ENCODE measurements at regions not wholly inside any gene's neighbourhood (a gene's known extent, or its start where the extent isn't known, plus 50 kb on each side); places are given as distances from the start of the nearest gene placed in this dataset.
"Not testable (repeated sequence)": the region's sequence is repeated elsewhere in the genome, so short reads cannot be mapped to it uniquely, and the experiment has no call there.

GRCh38 chr12:73585136-73585535 is 952.5 kb upstream of the ATXN7L3B start:
- DNase-seq: no peak

- no peak for DNase-seq
Measured at GRCh38 chr12:73589220-73589619, 948.4 kb upstream of the ATXN7L3B start.

GRCh38 chr12:73598626-73599025 is 939.0 kb upstream of the ATXN7L3B start:
- DNase-seq: no peak

GRCh38 chr12:73599268-73599667 is 938.4 kb upstream of the ATXN7L3B start:
- DNase-seq: no peak

- not testable (repeated sequence) for DNase-seq
Measured at GRCh38 chr12:73605925-73606324, 931.7 kb upstream of the ATXN7L3B start.

- DNase-seq: no peak
Measured at GRCh38 chr12:73612551-73612950, 925.1 kb upstream of the ATXN7L3B start.

- no peak for DNase-seq
Measured at GRCh38 chr12:73623421-73623820, 914.2 kb upstream of the ATXN7L3B start.

- no peak for DNase-seq
Measured at GRCh38 chr12:73625226-73625625, 912.4 kb upstream of the ATXN7L3B start.

- no peak for DNase-seq
Measured at GRCh38 chr12:73629171-73629570, 908.5 kb upstream of the ATXN7L3B start.

- no peak for DNase-seq
Measured at GRCh38 chr12:73629893-73630831, 907.5 kb upstream of the ATXN7L3B start.

GRCh38 chr12:73632191-73632590 is 905.4 kb upstream of the ATXN7L3B start:
- DNase-seq: no peak

- DNase-seq: no peak
Measured at GRCh38 chr12:73632661-73633060, 905.0 kb upstream of the ATXN7L3B start.

- not testable (repeated sequence) for DNase-seq
Measured at GRCh38 chr12:73639397-73639796, 898.2 kb upstream of the ATXN7L3B start.

- no peak for DNase-seq
Measured at GRCh38 chr12:73656375-73656774, 881.3 kb upstream of the ATXN7L3B start.

- no peak for DNase-seq
Measured at GRCh38 chr12:73659802-73660201, 877.8 kb upstream of the ATXN7L3B start.

- no peak for DNase-seq
Measured at GRCh38 chr12:73665193-73665592, 872.4 kb upstream of the ATXN7L3B start.

- DNase-seq: not testable (repeated sequence)
Measured at GRCh38 chr12:73671550-73671949, 866.1 kb upstream of the ATXN7L3B start.

GRCh38 chr12:73677520-73678291 is 859.9 kb upstream of the ATXN7L3B start:
- no peak for DNase-seq

- DNase-seq: no peak
Measured at GRCh38 chr12:73678335-73678734, 859.3 kb upstream of the ATXN7L3B start.

GRCh38 chr12:73699318-73699717 is 838.3 kb upstream of the ATXN7L3B start:
- DNase-seq: no peak

GRCh38 chr12:73714655-73715054 is 823.0 kb upstream of the ATXN7L3B start:
- no peak for DNase-seq

- not testable (repeated sequence) for DNase-seq
Measured at GRCh38 chr12:73716143-73716542, 821.5 kb upstream of the ATXN7L3B start.

- no peak for DNase-seq
Measured at GRCh38 chr12:73719223-73719622, 818.4 kb upstream of the ATXN7L3B start.

GRCh38 chr12:73726881-73727280 is 810.8 kb upstream of the ATXN7L3B start:
- DNase-seq: no peak

Measured in CD4-positive, alpha-beta T cell treated with Interleukin-1 beta for 1 hour (primary cell).